Natural killer cell (primary cell): ENCODE measurements at regions not wholly inside any gene's neighbourhood (a gene's known extent, or its start where the extent isn't known, plus 50 kb on each side); places are given as distances from the start of the nearest gene placed in this dataset.

Experiments
- ATAC-seq, 3 donors: fragments of 150-1000 bp in 2 of 3; fragments of 200-7000 bp in 1 of 3; cut with Tn5 transposase; 1 replicate in 1 of 3; 2 replicates in 2 of 3; pipeline ENCODE4 v1.10.0; 2021; ENCODE audit warnings: mild to moderate bottlenecking in 2 of 3, moderate library complexity in 2 of 3
- DNase-seq, 2 donors: peaks; one replicate each; pipeline versions ENCODE4 v3.0.0 to v3.0.0-alpha.2; 2013 to 2021; ENCODE audit warnings: mixed read lengths in 1 of 2
- H3K27ac ChIP-seq: one replicate; pipeline ENCODE4 v1.5.1; 2013; ENCODE audit warnings: mild to moderate bottlenecking, low read length
- H3K27me3 ChIP-seq: one replicate; pipeline ENCODE4 v1.6.1; 2013; ENCODE audit warnings: low read length; ENCODE audit not compliant: control insufficient read depth, insufficient read depth
- H3K36me3 ChIP-seq: one replicate; pipeline ENCODE4 v1.6.1; 2013; ENCODE audit warnings: low read length; ENCODE audit not compliant: control insufficient read depth, insufficient read depth
- H3K4me1 ChIP-seq: one replicate; pipeline ENCODE4 v1.6.1; 2013; ENCODE audit warnings: low read length; ENCODE audit not compliant: control insufficient read depth, insufficient read depth
- H3K4me3 ChIP-seq: one replicate; pipeline ENCODE4 v1.5.1; 2013; ENCODE audit warnings: low read length
- H3K9me3 ChIP-seq: one replicate; pipeline ENCODE4 v1.6.1; 2013; ENCODE audit warnings: low read length; ENCODE audit not compliant: control insufficient read depth, insufficient read depth
- H3K27ac Mint-ChIP-seq, 2 donors: one replicate each; pipeline ENCODE4 v1.8.0; 2022; ENCODE audit warnings: mild to moderate bottlenecking in 2 of 2, mixed read lengths in 2 of 2, moderate library complexity in 1 of 2
- H3K27me3 Mint-ChIP-seq, 2 donors: one replicate each; pipeline ENCODE4 v1.8.0; 2022; ENCODE audit warnings: low read depth in 2 of 2, mixed read lengths in 2 of 2
- H3K36me3 Mint-ChIP-seq: one replicate; pipeline ENCODE4 v1.8.0; 2022; ENCODE audit warnings: mixed read lengths
- H3K4me1 Mint-ChIP-seq, 2 donors: one replicate each; pipeline ENCODE4 v1.8.0; 2022; ENCODE audit warnings: mixed read lengths in 2 of 2
- H3K4me3 Mint-ChIP-seq: one replicate; pipeline ENCODE4 v1.8.0; 2022; ENCODE audit warnings: mild to moderate bottlenecking, moderate library complexity, mixed read lengths
- H3K9me3 Mint-ChIP-seq, 2 donors: one replicate each; pipeline ENCODE4 v1.8.0; 2022; ENCODE audit warnings: mixed read lengths in 2 of 2
- CTCF ChIP-seq: fragments of 200-600 bp; IDR thresholded peaks from one replicate; pipeline ENCODE4 v1.8.0; 2022; ENCODE audit warnings: antibody characterized with exemption
- WGBS: methylation state at CpG from one replicate; pipeline ENCODE4 v1.1.7; 2013; ENCODE audit warnings: missing lambda C conversion rate; ENCODE audit not compliant: insufficient coverage; 5-methylcytosine and 5-hydroxymethylcytosine counted together
- intact Hi-C: fragments of 100-400 bp; cut with micrococcal nuclease; formaldehyde crosslinking; loops from one replicate; pipeline ENCODE4 v1.14.2; 2022

- no peaks in the 10 kb centered on the region for H3K9me3 ChIP-seq
- no peaks in the 10 kb centered on the region for H3K36me3 Mint-ChIP-seq
- H3K27ac Mint-ChIP-seq: no peak overlapping the region
- H3K27me3 ChIP-seq: peaks cover 1% of the 10 kb centered on the region
- no peak overlapping the region for H3K4me3 Mint-ChIP-seq
- H3K27me3 Mint-ChIP-seq: peaks cover 11 to 15% of the 10 kb centered on the region in 2 donors
- no peaks in the 10 kb centered on the region for H3K4me1 Mint-ChIP-seq
- 75% methylated on average over 7 of the region's 7 CpGs for WGBS
- H3K4me1 ChIP-seq: no peaks in the 10 kb centered on the region
- no peaks in the 10 kb centered on the region for H3K36me3 ChIP-seq
- no peak overlapping the region for H3K27ac ChIP-seq
- H3K9me3 Mint-ChIP-seq: no peaks in the 10 kb centered on the region
- H3K4me3 ChIP-seq: no peak overlapping the region
- ATAC-seq: peak; percentile 54 to 72 (median 69)
- intact Hi-C loops: loop anchor here (1.0 kb wide), 1 partner anchor 200 kb away; no protein-coding TSS in a partner anchor
- DNase-seq: peak in 1 of 2 donors; percentile 63
- TF ChIP-seq CTCF: peak; percentile 51
Observed at GRCh38 chr13:29707876-29708543, 112.5 kb upstream of the SLC7A1 start.

GRCh38 chr13:29706923-29707322 is 111.4 kb upstream of the SLC7A1 start:
- DNase-seq: no peak
- 71% methylated on average over 9 of the region's 9 CpGs for WGBS
- H3K36me3 Mint-ChIP-seq: no peaks in the 10 kb centered on the region
- no peaks in the 10 kb centered on the region for H3K4me1 Mint-ChIP-seq
- ATAC-seq: peak in 1 of 3 donors; percentile 34
- Histone ChIP-seq H3K27me3 (peaks cover 3% of the 10 kb centered on the region), H3K4me3 (no peak overlapping the region), H3K9me3 (no peaks in the 10 kb centered on the region), H3K4me1 (no peaks in the 10 kb centered on the region), H3K36me3 (no peaks in the 10 kb centered on the region), H3K27ac (no peak overlapping the region)
- H3K9me3 Mint-ChIP-seq: no peaks in the 10 kb centered on the region
- intact Hi-C loops: no loop called here
- H3K27me3 Mint-ChIP-seq: peaks cover 13 to 22% of the 10 kb centered on the region in 2 donors
- no peak overlapping the region for H3K27ac Mint-ChIP-seq
- no peak overlapping the region for H3K4me3 Mint-ChIP-seq
- TF ChIP-seq CTCF: no peak

- H3K36me3 Mint-ChIP-seq: no peaks in the 10 kb centered on the region
- 54% methylated on average over 3 of the region's 3 CpGs for WGBS
- intact Hi-C loops: no loop called here
- Histone ChIP-seq H3K27ac (no peak overlapping the region), H3K4me1 (no peaks in the 10 kb centered on the region), H3K4me3 (no peak overlapping the region), H3K27me3 (peaks cover 3% of the 10 kb centered on the region), H3K9me3 (no peaks in the 10 kb centered on the region), H3K36me3 (no peaks in the 10 kb centered on the region)
- H3K4me3 Mint-ChIP-seq: no peak overlapping the region
- ATAC-seq (no peak), DNase-seq (no peak)
- no peak overlapping the region for H3K27ac Mint-ChIP-seq
- H3K9me3 Mint-ChIP-seq: no peaks in the 10 kb centered on the region
- H3K27me3 Mint-ChIP-seq: peaks cover 21 to 39% of the 10 kb centered on the region in 2 donors
- no peak for TF ChIP-seq CTCF
- no peaks in the 10 kb centered on the region for H3K4me1 Mint-ChIP-seq
Observed at GRCh38 chr13:29704648-29705047, 109.2 kb upstream of the SLC7A1 start.

- Histone ChIP-seq H3K4me3 (no peak overlapping the region), H3K9me3 (no peaks in the 10 kb centered on the region), H3K4me1 (no peaks in the 10 kb centered on the region), H3K36me3 (no peaks in the 10 kb centered on the region), H3K27ac (no peak overlapping the region), H3K27me3 (peaks cover 6% of the 10 kb centered on the region)
- Mint-ChIP-seq H3K4me3 (no peak overlapping the region), H3K4me1 (no peaks in the 10 kb centered on the region), H3K36me3 (no peaks in the 10 kb centered on the region), H3K9me3 (no peaks in the 10 kb centered on the region), H3K27ac (no peak overlapping the region), H3K27me3 (peaks cover 30 to 51% of the 10 kb centered on the region in 2 donors)
- DNase-seq (no peak), ATAC-seq (no peak)
- intact Hi-C loops: no loop called here
- 88% methylated on average over 4 of the region's 4 CpGs for WGBS
- no peak for TF ChIP-seq CTCF
Observed at GRCh38 chr13:29703421-29703820, 107.9 kb upstream of the SLC7A1 start.
